Mucosa of gallbladder (tissue), 1 donor: ENCODE measurements at regions not wholly inside any gene's neighbourhood (a gene's known extent, or its start where the extent isn't known, plus 50 kb on each side); places are given as distances from the start of the nearest gene placed in this dataset.
"Not testable (repeated sequence)": the region's sequence is repeated elsewhere in the genome, so short reads cannot be mapped to it uniquely, and the experiment has no call there.

Source experiments
- DNase-seq: peaks from one replicate; pipeline ENCODE4 v3.0.0-alpha.2; 2020; ENCODE audit warnings: low spot score
- donor health status: DM: no; HTN: no; CAD: no.

GRCh38 chr14:56044196-56044595 is 74.0 kb upstream of the PELI2 start:
- no peak for DNase-seq

GRCh38 chr14:56046546-56046945 is 71.7 kb upstream of the PELI2 start:
- DNase-seq = no peak

GRCh38 chr14:56046996-56047395 is 71.2 kb upstream of the PELI2 start:
- DNase-seq = no peak

- DNase-seq = no peak
Measured at GRCh38 chr14:56049536-56049935, 68.7 kb upstream of the PELI2 start.

GRCh38 chr14:56055511-56055910 is 62.7 kb upstream of the PELI2 start:
- DNase-seq = no peak

GRCh38 chr14:56056031-56056430 is 62.2 kb upstream of the PELI2 start:
- no peak for DNase-seq

GRCh38 chr14:56057071-56057741 is 61.0 kb upstream of the PELI2 start:
- no peak for DNase-seq

GRCh38 chr14:56057767-56058166 is 60.4 kb upstream of the PELI2 start:
- DNase-seq = no peak

- no peak for DNase-seq
Measured at GRCh38 chr14:56059054-56059453, 59.2 kb upstream of the PELI2 start.

GRCh38 chr14:56061051-56061450 is 57.2 kb upstream of the PELI2 start:
- DNase-seq = no peak

GRCh38 chr14:56063131-56063530 is 55.1 kb upstream of the PELI2 start:
- no peak for DNase-seq

GRCh38 chr14:56064513-56064912 is 53.7 kb upstream of the PELI2 start:
- DNase-seq = no peak

GRCh38 chr14:56065199-56065598 is 53.0 kb upstream of the PELI2 start:
- not testable (repeated sequence) for DNase-seq

GRCh38 chr14:56065621-56066290 is 52.5 kb upstream of the PELI2 start:
- no peak for DNase-seq
